ENCODE measurements at regions not wholly inside any gene's neighbourhood (a gene's known extent, or its start where the extent isn't known, plus 50 kb on each side); places are given as distances from the start of the nearest gene placed in this dataset.

DNA sequence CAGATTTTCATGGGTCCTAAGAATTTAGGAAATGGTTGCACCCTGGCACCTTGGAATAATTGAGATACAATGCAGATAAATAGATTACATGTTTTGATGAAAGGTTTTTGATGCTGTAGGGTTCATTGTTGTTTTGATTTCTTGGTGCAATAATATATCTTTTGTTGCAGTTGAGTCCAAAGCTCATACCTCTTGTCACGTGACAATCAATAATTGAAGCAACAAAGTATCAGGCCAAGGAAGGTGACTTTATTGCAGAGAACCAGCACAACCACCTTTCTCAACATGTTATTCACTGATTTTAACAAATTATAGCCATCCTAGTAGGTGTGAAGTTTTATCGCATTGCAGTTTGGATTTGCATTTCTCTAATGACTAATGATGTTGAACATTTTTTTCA is 285.5 kb upstream of the SLCO3A1 start:
- TF ChIP-seq EZH2phosphoT487 (IDR thresholded peaks at IDR 0.05; ENCODE audit: insufficient read depth, low read depth) (no peak), EZH2 (IDR thresholded peaks at IDR 0.05; ENCODE audit: insufficient read depth, poor library complexity, severe bottlenecking) (no peak)
